T-helper 1 cell treated with Interleukin-12 subunit alpha and Interleukin-12 subunit beta and Interleukin-4 antibody, amounts not matched to agents 30 ng/mL and 1 ng/mL, for 36 hours (primary cell): ENCODE measurements at regions not wholly inside any gene's neighbourhood (a gene's known extent, or its start where the extent isn't known, plus 50 kb on each side); places are given as distances from the start of the nearest gene placed in this dataset.

Experiments used
- intact Hi-C: fragments of 100-400 bp; cut with micrococcal nuclease; formaldehyde crosslinking; loops from one replicate; pipeline ENCODE4 v1.15.1; 2024

- intact Hi-C loops: no loop called here
Observed at GRCh38 chr5:73395256-73395655, 53.3 kb downstream of the FOXD1 start.

DNA sequence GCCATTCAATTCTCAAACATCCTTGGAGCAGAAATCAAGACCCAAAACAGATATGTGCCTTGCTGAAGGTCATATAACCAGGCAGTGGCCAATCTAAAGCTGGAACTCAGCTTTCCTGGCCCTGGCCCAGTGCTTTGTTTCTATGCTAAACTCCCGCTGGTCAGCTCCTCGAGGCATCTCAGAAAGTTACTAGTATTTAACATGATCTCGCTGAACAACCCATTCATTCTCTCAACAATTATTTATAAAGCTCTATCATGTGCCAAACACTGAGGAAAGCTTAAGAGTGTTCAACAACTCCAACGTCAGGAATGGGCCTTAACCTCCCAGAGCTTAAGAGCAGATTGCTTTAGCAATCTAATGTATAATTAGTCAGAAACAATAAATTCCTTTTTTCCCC lies 54.0 kb downstream of the FOXD1 start:
- intact Hi-C loops: no loop called here

DNA sequence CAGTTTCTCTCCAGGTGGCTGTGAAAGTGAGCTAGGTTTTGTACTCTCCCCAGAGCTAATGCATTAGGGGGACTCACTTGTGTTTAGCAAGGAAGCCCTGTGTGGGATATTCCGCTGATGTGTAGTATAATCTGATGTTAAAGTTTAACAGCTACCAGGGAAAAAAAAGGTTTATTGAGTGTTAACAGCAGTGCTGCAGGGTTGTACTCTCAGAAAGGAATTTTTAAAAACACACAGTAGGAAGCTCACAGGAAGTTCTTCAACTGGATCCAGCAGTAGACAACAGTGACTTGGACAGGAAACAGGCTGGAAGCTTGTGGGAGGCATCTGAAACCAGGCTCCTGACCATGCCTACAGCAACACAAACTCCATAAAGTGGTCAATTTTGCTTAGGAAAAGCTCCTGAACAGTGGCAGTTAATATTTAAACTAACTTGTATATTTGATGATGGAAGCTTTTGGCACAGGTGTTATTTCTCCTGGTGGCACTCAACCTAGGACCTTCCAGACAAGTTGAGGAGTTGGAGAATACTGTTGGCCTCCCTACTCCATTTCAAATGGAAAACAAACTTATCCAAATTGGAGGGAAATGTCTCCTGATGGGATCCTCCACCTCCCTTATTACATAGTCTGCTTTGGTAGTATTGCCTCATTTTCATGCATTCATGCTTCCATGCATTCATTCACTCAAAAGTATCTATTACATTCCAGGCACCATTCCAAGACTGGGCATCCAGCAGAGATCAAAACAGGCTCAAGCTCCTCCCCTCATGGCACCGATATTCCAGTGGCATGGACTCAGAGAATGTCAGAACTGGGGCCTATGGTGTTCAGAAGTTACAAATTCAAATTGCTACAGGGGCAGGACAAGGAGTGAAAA lies 54.7 kb downstream of the FOXD1 start:
- intact Hi-C loops: no loop called here

- intact Hi-C loops: no loop called here
Observed at GRCh38 chr5:73392775-73393174, 55.8 kb downstream of the FOXD1 start.

GRCh38 chr5:73391441-73391881 lies 57.1 kb downstream of the FOXD1 start:
- intact Hi-C loops: no loop called here

- intact Hi-C loops: no loop called here
Observed at GRCh38 chr5:73390972-73391371, 57.6 kb downstream of the FOXD1 start.

DNA sequence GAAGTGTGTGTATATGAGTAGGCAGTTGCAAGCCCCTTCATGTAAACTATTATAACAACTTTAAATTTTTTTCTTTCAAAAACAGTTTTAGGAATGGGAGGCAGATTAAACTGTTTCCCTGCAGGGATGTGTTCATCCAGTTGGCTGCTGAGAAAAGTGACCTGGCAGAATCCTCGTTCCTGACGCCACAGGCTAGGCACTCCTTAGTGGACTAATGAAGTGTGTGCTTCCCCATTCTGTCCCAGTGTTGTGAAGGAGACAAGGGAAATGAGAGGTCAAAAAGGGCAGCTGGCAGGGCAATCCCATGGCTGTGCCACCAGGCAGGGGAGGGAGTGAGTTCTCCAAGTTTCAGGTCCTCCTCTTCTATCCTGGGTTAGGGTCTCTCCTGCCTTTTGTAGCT lies 59.8 kb downstream of the FOXD1 start:
- intact Hi-C loops: loop anchor here (1.0 to 10.0 kb wide), 7 partner anchors 59 to 1246 kb away; partner anchors contain the start of genes BTF3 and TNPO1

- intact Hi-C loops: loop anchor here (1.0 to 10.0 kb wide), 7 partner anchors 59 to 1247 kb away; partner anchors contain the start of genes BTF3 and TNPO1
Observed at GRCh38 chr5:73388306-73388684, 60.3 kb downstream of the FOXD1 start.

- intact Hi-C loops: loop anchor here (1.0 to 10.0 kb wide), 9 partner anchors 33 to 1247 kb away; partner anchors contain the start of genes BTF3 and TNPO1
Observed at GRCh38 chr5:73387601-73388305, 60.8 kb downstream of the FOXD1 start.

DNA sequence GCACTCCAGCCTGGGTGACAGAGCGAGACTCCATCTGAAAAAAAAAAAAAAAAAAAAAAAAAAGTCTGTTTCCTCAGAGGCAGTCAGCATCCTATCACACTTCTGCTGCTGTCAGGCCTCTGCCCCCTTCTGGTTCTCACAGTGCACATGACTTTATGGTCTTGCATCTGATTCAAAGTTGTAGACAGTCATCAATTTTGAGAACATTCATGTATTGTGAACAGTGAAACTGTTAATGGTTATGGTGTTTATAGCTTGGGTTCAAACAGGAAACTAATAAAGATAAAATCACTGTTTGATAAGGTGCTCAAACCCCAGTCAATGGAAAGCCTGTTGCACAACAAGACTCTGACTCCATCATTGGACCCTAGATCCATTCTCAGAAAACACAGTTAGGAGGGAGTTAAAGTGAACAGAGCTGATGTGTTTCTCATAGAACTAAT lies 61.4 kb downstream of the FOXD1 start:
- intact Hi-C loops: loop anchor here (1.0 to 10.0 kb wide), 6 partner anchors 34 to 1248 kb away; partner anchors contain the start of gene TNPO1

DNA sequence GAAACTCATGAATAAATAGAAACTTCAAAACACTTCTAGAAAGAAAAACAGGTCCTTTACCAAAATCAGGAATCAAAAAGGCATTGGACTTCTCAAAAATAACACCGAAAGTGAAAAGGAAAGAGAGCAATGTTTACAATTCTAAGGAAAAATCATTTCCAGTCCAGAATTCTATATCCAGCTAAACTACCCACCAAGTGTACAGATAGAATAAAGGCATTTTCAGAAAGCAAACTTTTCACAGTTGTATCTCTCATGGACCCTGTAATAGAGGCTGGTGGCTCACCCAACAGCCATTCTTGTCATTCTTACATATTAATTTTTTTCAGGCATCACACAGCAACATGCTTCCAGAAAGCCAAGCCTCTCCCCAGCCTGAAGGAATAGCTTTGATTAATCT lies 63.7 kb downstream of the FOXD1 start:
- intact Hi-C loops: loop anchor here (5.0 to 10.0 kb wide), 4 partner anchors 153 to 1250 kb away; partner anchors contain the start of gene TNPO1

DNA sequence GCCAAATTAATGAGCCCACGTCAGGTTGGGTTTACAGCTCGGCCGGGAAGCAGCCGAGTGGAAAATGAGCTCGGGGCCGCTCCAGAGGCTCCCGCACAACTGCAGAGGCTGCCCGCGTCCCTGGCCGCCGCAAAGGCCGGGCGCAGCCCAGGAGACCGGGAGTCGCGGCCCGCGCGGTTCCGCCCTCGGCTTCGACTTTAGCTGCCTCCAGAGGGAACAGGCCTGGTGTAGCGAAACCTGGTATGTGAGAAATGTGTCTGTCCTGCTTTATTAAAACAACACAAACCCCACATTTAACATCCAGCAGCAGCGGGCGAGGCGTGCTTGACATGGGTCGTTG lies 66.2 kb downstream of the FOXD1 start:
- intact Hi-C loops: loop anchor here (10.0 kb wide), 2 partner anchors 568 to 1252 kb away; partner anchors contain the start of gene TNPO1

GRCh38 chr5:73381590-73382400 lies 66.8 kb downstream of the FOXD1 start:
- intact Hi-C loops: loop anchor here (1.0 to 10.0 kb wide), 3 partner anchors 81 to 1253 kb away; partner anchors contain the start of gene TNPO1

GRCh38 chr5:73380710-73381589 lies 67.6 kb downstream of the FOXD1 start:
- intact Hi-C loops: loop anchor here (1.0 to 10.0 kb wide), 3 partner anchors 81 to 1254 kb away; partner anchors contain the start of gene TNPO1

DNA sequence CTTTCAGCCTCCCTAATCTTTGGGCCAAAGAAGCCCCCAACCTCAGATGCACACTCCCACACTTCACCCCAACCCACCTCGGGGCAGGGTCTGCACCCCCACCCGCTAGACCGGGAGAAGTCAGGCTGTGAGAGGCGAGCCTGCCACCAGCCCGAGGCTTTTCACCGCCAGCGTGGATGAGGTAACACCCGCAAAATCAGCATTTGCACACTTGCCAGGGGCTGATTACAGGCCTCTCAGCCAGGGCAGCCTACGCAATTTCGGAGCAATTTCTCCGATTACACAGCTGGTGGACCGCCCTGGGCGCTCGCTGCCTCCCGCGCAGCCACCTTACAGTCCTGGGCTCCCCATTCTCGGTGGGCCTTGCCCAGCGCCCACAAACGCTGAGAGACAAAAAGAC lies 68.5 kb downstream of the FOXD1 start:
- intact Hi-C loops: loop anchor here (10.0 kb wide), 2 partner anchors 565 to 1255 kb away; partner anchors contain the start of gene TNPO1

GRCh38 chr5:73379435-73379834 lies 69.1 kb downstream of the FOXD1 start:
- intact Hi-C loops: no loop called here

DNA sequence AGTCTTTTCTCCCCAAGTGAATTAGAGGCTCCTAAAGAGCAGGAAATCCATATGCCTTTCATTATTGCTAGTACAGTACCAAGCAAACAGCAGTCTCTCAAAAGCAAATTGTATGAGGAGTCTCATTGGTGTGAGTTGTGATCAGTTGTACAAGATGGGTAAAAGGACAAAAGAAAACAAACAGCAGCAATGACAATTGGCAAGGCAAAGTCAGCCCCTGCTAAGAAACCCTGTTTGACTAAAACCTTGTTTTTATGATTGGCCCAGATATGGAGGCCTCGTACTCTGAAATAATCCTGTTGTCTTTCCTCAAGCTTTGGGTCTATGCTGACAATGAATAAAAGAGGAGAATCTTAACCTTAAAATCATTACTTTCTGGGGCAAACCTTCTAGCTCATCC lies 69.8 kb downstream of the FOXD1 start:
- intact Hi-C loops: no loop called here

DNA sequence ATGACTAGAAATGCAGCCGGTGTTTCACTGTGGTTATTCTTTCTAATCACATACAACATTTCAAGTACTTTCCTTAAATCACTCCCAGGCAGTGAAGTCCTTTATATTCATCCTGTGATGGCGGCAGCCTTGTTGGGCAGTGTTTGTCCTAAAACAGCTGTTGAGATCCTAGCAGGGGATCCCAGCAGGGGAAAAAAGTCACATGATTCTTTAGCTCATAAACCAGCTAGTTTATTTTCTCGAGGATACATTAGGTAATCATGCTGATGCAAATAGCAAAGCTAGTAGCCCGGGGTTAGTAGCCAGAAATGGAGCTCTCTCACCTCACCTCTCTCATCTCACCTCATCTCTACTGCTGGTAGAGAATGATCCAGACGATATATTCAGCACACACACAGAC lies 70.5 kb downstream of the FOXD1 start:
- intact Hi-C loops: no loop called here

GRCh38 chr5:73376618-73377170 lies 71.9 kb downstream of the FOXD1 start:
- intact Hi-C loops: no loop called here

DNA sequence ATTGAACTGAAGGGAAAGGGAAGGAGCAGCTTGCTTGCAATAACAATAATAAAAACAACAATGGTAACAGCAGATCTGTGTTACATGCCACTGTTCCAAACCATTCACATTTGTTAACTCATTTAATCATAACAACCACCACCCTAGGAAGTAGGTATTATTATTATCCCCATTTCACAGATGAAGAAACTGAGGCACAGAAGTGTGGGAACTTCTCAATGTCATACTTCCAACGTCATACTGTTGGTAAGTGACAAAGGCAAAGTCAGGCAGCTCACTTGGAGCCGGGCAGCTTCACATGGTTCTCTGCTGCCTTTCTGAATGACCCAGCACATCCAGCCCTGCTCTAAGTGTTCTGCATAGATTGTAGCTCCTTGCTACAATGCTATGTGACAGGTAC lies 72.6 kb downstream of the FOXD1 start:
- intact Hi-C loops: no loop called here
